ENCODE measurements at regions not wholly inside any gene's neighbourhood (a gene's known extent, or its start where the extent isn't known, plus 50 kb on each side); places are given as distances from the start of the nearest gene placed in this dataset.
"Not testable (repeated sequence)": the region's sequence is repeated elsewhere in the genome, so short reads cannot be mapped to it uniquely, and the experiment has no call there.

- no peak for DNase-seq (ENCODE audit: low read depth)
Measured at GRCh38 chr3:177476921-177477435, 279.7 kb upstream of the TBL1XR1 start.

DNA sequence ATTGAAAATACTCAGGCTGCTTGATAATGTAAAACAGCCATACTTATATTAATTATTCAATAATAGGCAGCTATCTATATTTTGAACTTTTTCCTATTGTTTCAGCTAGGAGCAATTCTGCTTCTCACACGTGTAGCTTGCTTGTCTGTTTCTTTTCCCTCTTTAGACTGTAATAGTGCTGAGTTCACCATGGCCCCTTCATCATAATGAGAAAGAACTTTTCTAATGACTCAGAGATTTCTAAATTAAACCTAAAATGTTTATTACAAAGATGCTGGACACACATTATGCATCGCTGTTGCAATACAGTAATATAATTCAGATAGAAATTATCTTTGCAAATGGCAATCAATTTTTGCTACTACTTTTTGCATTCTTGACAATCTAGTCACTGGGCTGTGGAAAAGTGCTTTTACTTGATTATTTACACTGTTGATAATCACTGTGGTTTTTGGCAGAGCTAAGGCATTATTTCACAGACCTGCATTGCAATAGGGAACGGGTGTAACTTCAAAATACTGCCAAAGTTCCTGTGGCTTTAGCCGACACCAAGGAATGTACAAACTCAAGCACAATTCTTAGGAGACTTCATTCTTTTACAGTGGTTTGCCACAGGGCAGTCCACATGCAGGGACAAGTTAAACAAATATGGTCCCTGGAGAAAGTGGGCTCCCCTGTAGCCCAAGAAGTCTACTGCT lies 281.0 kb upstream of the TBL1XR1 start:
- peak; percentile 100 for DNase-seq (ENCODE audit: low read depth)

- DNase-seq (ENCODE audit: low read depth), result no peak
Measured at GRCh38 chr3:177479630-177480029, 282.3 kb upstream of the TBL1XR1 start.

- no peak for DNase-seq (ENCODE audit: low read depth)
Measured at GRCh38 chr3:177481329-177481728, 284.0 kb upstream of the TBL1XR1 start.

GRCh38 chr3:177482048-177482691 lies 284.9 kb upstream of the TBL1XR1 start:
- no peak for DNase-seq (ENCODE audit: low read depth)

GRCh38 chr3:177483182-177483967 lies 286.1 kb upstream of the TBL1XR1 start:
- no peak for DNase-seq (ENCODE audit: low read depth)

GRCh38 chr3:177484206-177484605 lies 286.9 kb upstream of the TBL1XR1 start:
- no peak for DNase-seq (ENCODE audit: low read depth)

DNA sequence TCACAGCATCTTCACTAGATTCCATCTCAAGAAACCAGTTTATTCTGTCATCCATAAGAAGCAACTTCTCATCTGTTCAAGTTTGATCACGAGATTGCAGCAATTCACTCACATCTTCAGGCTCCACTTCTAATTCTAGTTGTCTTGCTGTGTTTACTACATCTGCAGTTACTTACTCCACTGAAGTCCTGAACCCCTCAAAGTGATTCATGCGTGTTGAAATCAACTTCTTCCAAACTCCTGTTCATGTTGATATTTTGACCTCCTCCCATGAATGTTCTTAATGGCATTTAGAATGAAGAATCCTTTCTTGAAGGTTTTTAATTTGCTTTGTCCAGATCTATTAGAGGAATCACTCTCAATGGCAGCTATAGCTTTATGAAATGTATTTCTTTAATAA lies 287.6 kb upstream of the TBL1XR1 start:
- DNase-seq (ENCODE audit: low read depth), result peak; percentile 25

DNA sequence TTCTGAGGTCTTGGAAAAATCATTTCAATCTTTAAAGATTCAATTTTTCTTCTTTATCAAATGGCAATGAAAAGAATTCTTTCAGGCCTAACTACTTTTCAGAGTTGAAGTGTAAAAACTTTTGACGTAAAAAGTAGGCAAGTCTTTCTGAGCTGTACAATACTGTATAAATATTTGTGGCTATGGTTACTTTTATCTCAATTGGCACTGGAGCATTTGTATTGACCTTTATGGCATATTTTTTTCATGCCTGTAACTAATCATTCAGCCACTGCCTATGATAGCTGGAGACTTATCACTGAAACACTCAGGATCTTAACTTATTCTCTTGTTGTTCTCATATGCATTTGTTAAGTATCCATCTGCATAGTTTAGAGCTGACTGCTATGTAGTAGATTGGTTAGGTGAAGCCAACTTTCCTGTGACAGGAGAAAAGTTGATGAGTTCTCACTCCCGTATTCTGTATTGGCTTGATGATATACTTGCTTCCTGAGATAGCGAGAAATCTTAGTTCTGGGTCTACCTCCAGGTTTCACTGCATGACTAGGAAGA lies 290.4 kb upstream of the TBL1XR1 start:
- DNase-seq (ENCODE audit: low read depth), result peak; percentile 74

GRCh38 chr3:177488740-177489139 lies 291.5 kb upstream of the TBL1XR1 start:
- no peak for DNase-seq (ENCODE audit: low read depth)

DNA sequence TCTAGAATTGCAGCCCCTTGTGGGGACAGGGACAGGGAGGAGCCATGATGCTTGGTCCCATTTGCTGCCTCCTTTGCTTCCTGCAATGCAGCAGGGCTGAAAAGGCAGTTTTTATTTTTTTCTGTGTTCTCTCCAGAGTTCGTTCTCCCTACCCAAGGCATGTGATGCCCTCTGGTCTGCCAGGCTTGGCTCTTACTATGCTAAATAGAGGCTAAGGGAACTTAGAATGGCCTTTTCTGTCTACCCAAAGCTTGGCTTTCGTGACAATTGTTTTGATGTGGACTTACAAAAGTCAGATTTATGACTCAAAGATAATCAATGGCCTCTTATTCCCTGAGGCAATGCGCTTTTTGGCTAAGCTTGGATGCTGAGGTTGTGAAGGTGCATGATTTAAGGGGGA lies 293.3 kb upstream of the TBL1XR1 start:
- DNase-seq (ENCODE audit: low read depth), result no peak

- DNase-seq (ENCODE audit: low read depth), result no peak
Measured at GRCh38 chr3:177491296-177492032, 294.2 kb upstream of the TBL1XR1 start.

- no peak for DNase-seq (ENCODE audit: low read depth)
Measured at GRCh38 chr3:177493091-177493490, 295.8 kb upstream of the TBL1XR1 start.

- no peak for DNase-seq (ENCODE audit: low read depth)
Measured at GRCh38 chr3:177494216-177494615, 296.9 kb upstream of the TBL1XR1 start.

- no peak for DNase-seq (ENCODE audit: low read depth)
Measured at GRCh38 chr3:177495566-177495965, 298.3 kb upstream of the TBL1XR1 start.

GRCh38 chr3:177498037-177498857 lies 301.0 kb upstream of the TBL1XR1 start:
- DNase-seq (ENCODE audit: low read depth), result peak; percentile 77

DNA sequence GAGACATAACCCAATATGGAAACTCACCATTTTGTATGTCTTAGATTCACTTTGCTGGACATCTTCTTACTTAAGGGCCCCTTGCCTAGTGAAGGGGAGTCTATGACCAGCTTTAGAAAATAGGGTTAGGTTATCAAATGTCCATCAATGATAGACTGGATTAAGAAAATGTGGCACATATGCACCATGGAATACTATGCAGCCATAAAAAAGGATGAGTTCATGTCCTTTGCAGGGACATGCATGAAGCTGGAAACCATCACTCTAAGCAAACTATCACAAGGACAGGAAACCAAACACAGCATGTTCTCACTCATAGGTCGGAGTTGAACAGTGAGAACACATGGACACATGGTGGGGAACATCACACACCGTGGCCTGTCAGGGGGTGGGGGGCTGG lies 301.8 kb upstream of the TBL1XR1 start:
- DNase-seq (ENCODE audit: low read depth), result not testable (repeated sequence)

GRCh38 chr3:177499779-177500423 lies 302.6 kb upstream of the TBL1XR1 start:
- DNase-seq (ENCODE audit: low read depth), result no peak

- DNase-seq (ENCODE audit: low read depth), result no peak
Measured at GRCh38 chr3:177510693-177511216, 313.5 kb upstream of the TBL1XR1 start.

Data from amniotic epithelial cell (primary cell).